22Rv1 (cell line): ENCODE measurements at regions not wholly inside any gene's neighbourhood (a gene's known extent, or its start where the extent isn't known, plus 50 kb on each side); places are given as distances from the start of the nearest gene placed in this dataset.

Source experiments
- H3K27ac ChIP-seq: fragments of 450-650 bp; 2 replicates; pipeline ENCODE4 v1.5.1; 2017
- ZFX ChIP-seq: fragments of 450-650 bp; IDR thresholded peaks from 2 replicates; pipeline ENCODE4 v1.6.1; 2017; ENCODE audit warnings: antibody characterized with exemption, borderline replicate concordance
- TF ChIP-seq, protein P1 (sequence below): fragments of 450-650 bp; IDR thresholded peaks from 2 replicates; pipeline ENCODE4 v1.5.1; 2017; ENCODE audit warnings: mild to moderate bottlenecking

DNA sequence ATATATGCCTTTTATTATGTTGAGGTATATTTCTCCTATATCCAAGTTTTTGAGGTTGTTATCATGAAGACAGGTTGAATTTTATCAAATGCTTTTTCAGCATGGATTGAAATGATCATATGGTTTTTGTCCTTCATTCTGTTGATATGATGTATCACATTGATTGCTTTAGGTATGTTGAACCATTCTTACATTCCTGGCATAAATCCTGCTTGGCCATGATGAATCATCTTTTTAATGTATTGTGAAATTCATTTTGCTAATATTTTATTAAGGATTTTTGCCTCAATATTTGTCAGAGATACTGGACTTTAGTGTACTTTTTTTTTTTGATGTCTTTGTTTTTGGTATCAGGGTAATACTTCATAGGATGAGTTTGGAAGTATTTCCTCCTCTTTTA, 283.8 kb upstream of the C11orf87 start:
- H3K27ac ChIP-seq: no peak overlapping the region
- TF ChIP-seq ZFX: no peak

GRCh38 chr11:109140426-109140825, 281.6 kb upstream of the C11orf87 start:
- TF ChIP-seq ZFX: no peak
- TF ChIP-seq, protein P1, sequence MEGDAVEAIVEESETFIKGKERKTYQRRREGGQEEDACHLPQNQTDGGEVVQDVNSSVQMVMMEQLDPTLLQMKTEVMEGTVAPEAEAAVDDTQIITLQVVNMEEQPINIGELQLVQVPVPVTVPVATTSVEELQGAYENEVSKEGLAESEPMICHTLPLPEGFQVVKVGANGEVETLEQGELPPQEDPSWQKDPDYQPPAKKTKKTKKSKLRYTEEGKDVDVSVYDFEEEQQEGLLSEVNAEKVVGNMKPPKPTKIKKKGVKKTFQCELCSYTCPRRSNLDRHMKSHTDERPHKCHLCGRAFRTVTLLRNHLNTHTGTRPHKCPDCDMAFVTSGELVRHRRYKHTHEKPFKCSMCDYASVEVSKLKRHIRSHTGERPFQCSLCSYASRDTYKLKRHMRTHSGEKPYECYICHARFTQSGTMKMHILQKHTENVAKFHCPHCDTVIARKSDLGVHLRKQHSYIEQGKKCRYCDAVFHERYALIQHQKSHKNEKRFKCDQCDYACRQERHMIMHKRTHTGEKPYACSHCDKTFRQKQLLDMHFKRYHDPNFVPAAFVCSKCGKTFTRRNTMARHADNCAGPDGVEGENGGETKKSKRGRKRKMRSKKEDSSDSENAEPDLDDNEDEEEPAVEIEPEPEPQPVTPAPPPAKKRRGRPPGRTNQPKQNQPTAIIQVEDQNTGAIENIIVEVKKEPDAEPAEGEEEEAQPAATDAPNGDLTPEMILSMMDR: no peak
- no peak overlapping the region for H3K27ac ChIP-seq

- no peak overlapping the region for H3K27ac ChIP-seq
- TF ChIP-seq, protein P1: no peak
- no peak for TF ChIP-seq ZFX
Observed at GRCh38 chr11:109140857-109141515, 281.0 kb upstream of the C11orf87 start.

DNA sequence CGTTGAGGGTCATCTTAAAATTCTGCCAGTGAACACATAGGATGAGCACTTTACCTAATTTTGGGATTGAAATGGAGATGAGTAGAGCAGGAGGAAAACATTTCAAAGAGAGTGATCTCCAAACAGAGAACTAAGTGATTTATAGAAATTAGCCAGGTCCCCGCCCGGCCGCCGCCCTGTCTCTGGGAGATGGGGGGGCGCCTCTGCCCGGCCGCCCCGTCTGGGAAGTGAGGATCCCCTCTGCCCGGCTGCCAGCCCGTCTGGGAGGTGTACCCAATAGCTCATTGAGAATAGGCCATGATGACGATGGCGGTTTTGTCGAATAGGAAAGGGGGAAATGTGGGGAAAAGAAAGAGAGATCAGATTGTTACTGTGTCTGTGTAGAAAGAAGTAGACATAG, 276.7 kb upstream of the C11orf87 start:
- no peak overlapping the region for H3K27ac ChIP-seq
- no peak for TF ChIP-seq ZFX
- TF ChIP-seq, protein P1: no peak

DNA sequence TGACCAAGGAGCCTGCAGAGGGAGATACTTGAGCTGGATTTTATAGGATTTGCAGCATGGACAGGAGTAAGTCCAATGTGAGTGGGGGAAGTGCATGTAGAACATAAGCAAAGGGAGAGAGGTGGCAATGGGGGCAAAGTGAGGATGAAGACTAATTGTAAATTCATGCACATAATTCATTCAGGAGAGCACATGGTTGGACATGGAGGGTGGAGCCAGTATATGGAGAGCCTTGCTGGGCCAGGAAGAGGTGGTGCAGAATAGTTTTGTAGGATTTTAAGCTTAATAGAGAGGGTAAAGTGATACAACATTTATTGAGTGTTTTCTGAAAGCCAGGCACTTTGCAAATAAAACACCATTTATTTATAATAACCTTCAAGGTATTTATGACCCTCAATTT, 274.3 kb upstream of the C11orf87 start:
- H3K27ac ChIP-seq: no peak overlapping the region
- TF ChIP-seq ZFX: no peak
- TF ChIP-seq, protein P1: no peak

- H3K27ac ChIP-seq: no peak overlapping the region
- TF ChIP-seq, protein P1: no peak
- TF ChIP-seq ZFX: no peak
Observed at GRCh38 chr11:109148669-109149068, 273.3 kb upstream of the C11orf87 start.

DNA sequence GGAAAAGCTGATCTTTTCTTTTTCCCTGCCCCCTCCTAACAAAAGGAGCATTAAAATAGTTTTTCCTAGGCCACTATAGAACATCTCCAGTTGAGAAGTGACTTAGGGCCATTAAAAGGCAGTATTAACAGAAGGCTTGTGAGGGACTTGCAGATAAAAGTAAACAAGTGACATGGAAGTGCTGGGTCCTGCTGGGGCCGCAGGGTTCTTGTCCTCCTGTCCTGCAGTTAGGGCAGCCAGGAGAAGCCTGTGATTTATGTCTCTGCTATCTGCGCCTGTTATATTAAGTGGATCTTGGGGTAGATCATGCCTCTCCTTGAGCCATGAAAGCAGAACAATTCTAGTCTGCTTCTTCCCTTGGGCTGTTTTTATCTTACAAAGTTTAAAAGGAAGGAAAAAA, 271.4 kb upstream of the C11orf87 start:
- TF ChIP-seq ZFX: no peak
- TF ChIP-seq, protein P1: no peak
- no peak overlapping the region for H3K27ac ChIP-seq

DNA sequence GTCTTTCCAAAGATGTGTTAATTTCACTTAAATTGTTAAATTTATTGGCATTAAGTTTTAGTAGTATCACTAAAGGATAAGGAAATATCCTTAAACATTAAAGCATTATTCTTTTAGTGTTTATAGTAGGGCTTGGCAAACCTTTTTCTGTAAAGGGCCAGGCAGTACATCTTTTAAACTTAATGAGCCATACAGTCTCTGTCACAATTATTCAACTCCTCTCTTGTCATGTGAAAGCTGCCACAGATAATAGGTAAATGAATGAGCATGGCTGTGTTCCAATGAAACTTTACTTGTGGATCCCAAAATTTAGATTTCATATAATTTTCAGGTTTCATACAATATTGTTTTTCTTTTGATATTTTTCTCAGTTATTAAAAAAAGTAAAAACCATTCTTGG, 268.2 kb upstream of the C11orf87 start:
- no peak overlapping the region for H3K27ac ChIP-seq
- TF ChIP-seq ZFX: no peak
- TF ChIP-seq, protein P1: no peak
